ENCODE measurements at regions not wholly inside any gene's neighbourhood (a gene's known extent, or its start where the extent isn't known, plus 50 kb on each side); places are given as distances from the start of the nearest gene placed in this dataset.
A peak's percentile ranks its signal among the peaks of the same experiment; 100 is the strongest.

DNA sequence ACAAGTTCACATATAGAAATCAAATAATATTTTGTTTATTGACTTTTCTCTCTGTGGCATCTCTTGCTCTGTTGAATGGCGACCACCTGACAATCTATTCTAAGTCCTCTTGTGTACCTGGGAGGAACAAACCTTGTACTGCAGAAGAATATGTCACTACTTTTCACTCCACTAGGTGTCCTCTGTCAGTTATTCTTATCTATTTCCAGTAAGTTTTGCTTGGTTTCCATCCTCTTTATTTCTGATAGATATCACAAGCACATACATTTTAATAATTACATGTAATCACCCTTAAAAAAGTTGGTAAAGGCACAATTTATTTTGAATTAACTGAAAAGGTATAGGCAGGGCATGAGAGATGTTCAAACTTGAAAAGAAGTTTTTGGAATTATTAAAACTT, 238.4 kb downstream of the SNCA start:
- peak; percentile 39 for DNase-seq

DNA sequence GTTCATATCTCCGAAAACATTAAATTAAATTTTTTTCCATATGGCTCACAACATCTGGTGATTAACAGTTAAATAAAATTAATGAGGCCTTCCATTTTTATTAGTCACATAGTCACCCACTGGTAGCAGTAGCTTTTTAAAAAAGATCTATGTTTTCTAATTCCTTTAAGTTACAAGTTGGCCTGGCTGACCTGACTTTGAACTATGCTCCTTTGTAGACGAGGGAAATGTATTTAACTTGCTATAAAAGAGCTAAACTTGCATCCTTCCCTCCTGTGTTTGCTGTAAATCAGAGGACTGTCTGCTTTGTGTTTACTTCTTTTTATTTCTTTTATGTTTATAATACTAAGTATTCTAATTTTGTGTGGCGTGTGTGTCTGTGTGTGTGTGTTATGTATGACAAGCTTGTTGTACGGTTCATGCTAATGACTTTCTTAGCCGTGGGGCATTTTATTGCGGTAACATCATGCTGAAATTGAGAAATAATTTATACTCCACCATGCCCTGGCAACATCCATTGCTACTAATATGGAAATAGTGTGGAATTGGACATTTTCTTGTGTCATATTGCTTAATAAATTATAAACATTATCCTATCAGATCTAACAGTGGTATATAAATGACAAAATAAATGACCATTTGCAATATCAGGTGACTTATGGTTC, 241.7 kb downstream of the SNCA start:
- no peak for DNase-seq

DNA sequence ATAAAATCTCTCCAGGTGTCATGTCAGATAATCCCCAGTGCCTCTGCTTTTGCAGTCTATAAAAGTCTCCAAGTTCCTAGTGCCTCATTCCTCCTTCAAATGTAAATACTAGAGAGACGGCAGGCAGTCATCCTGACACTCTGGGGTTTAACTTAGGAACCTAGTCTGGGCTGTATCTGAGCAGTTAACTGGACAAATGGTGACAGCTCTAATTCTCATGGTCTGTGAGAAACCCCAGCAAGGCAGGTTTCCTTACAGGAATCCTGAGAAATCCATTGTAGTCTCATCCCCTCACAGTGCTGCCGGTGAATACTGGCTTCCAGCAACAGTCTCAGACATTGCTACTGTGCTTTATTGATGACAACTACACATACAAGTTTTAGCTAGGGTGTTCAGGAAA, 246.8 kb downstream of the SNCA start:
- DNase-seq, result no peak

DNA sequence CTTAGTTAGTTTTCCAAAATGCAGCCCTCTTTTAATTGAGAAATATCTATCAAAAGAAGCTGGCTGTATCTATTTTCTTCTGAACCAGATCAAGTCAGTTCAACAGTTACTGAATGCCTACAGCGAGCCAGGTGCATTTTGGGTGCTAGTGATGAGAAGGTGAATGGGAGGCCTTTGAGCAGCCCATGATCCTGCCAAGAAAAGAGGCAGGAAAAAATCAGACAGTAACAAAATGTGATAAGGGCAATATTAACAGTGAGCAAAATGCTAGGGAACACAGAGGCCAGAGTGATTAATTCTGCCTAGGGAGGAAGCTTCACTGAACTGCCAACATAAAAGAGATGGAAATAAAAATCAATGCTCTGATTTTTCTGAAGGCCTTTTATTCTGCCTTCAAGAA, 248.5 kb downstream of the SNCA start:
- no peak for DNase-seq

GRCh38 chr4:89587364-89587763, 249.6 kb downstream of the SNCA start:
- DNase-seq, result no peak

- DNase-seq, result peak; percentile 2
These were observed 250.1 kb downstream of the SNCA start for GRCh38 chr4:89586864-89587263.

DNA sequence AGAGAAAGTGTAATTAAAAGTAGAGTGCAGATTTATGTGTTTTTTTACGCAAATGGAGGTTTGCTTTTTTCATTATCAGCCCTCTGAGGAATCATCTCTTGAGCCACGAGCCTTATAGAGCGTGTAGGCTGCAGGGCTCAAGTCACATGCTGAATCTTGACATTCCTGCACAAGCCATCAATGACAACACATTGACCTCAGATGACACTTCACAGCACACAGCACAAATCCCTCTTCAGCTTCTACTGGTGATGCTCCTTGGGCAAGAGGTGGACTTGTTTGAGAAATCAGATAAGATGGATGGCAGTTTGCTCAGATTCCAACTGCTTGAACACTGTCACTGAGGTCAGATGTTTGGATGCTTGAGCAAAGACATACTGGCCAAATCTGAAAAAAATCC, 250.6 kb downstream of the SNCA start:
- DNase-seq, result no peak

DNA sequence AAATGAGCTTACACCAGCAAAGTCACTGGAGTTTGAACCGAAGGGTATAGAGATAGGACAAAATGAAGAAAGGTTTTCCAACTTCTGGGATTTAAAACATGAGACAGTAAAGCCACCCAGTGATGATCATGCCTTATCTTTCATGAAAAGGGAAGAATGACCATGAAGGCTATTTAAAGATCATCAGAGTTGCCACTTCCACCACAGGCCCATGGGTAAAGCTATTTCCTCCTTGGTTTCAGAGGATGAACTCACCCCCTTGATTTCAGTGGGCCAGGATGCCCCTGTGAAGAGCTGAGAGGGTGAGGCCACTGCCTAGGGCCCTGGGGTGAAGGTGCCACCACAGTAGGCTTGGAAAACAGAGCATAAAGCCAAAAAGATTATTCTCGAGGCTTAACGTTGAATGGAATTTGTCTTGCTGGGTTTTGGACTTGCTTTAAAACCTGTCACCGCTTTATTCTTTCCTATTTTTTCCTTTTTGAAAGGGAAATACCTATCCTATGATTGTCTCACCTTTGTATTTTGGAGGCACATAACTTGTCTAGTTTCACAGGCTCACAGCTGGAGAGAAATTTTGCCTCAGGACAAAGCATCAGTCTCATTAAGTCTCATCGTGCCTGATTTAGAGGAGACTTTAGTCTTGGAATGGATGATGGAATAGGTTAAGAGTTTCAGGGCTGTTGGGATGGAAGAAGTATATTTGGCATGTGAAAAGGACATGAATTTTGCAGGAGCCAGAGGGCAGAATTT, 254.0 kb downstream of the SNCA start:
- no peak for DNase-seq

DNA sequence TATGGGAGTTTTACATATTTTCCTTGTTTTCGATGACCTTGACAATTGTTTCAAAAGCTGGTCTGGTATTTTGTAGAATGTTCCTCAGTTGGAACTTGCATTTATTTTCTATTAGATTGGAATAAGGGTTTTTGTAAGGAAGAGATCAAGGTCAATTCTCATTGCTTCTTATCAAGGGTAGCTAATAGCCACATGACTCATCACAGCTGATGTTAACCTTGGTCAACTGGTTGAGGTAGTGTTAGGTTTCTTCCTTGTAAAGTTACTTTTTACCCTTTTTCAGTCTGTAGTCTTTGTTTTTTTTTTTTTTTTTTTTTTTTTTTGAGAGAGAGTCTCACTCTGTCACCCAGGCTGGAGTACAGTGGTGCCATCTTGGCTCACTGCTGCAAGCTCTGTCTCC, 257.2 kb downstream of the SNCA start:
- DNase-seq, result no peak

- DNase-seq, result no peak
These were observed 260.7 kb downstream of the SNCA start for GRCh38 chr4:89576246-89576645.

- DNase-seq, result no peak
These were observed 261.1 kb downstream of the SNCA start for GRCh38 chr4:89575840-89576239.

GRCh38 chr4:89574176-89574575, 262.8 kb downstream of the SNCA start:
- DNase-seq, result no peak

- no peak for DNase-seq
These were observed 263.3 kb downstream of the SNCA start for GRCh38 chr4:89573656-89574055.

DNA sequence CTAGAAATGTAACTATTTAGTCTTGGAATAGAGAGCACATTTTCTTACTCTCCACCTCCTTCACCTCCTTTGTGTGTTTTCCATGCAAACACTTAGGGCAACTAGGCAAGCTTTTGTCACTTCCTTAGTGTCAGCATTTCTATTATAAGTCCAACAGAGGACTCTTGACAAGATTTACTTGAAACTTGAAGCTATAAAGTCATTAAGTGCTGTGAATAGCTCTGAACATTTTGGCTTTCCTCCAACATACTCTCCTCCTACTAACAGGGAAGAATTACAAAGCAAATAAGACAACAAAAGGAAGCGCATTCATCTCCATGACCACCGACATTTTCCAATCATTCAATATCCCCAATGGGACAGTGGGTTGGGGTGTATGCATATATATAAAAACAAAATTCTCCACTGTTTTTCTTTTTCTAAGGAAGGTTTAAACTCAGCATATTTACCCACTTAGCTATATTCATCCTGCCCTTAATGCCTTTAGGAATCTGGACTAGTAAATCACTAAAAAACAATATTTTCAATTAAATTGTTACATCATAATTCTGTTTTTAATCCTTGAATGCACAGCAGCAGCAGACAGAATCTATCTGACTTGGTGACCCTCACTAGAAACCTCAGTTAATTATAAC, 264.6 kb downstream of the SNCA start:
- DNase-seq, result peak; percentile 5

- no peak for DNase-seq
These were observed 263.3 kb upstream of the GPRIN3 start for GRCh38 chr4:89570931-89571330.

GRCh38 chr4:89567936-89568335, 260.3 kb upstream of the GPRIN3 start:
- no peak for DNase-seq

GRCh38 chr4:89563431-89563830, 255.8 kb upstream of the GPRIN3 start:
- DNase-seq, result peak; percentile 17

DNA sequence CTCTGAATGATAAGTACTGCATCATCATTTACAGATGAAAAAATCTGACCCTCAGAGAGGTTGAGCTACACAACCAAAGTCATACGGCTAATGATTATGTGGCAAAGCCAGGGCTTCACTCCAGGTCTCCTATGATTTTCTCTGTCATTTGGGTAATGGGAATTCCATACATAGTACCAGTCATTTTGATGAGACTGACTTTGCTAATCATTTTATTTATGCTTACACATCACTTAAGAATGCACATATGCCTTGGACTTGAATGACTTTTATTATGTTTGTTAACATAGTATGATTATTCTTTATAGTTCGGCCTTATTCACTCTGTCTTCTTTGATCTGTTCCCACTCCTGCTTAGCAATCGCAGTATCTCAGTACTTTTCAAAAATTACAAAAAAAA, 255.1 kb upstream of the GPRIN3 start:
- DNase-seq, result no peak

DNA sequence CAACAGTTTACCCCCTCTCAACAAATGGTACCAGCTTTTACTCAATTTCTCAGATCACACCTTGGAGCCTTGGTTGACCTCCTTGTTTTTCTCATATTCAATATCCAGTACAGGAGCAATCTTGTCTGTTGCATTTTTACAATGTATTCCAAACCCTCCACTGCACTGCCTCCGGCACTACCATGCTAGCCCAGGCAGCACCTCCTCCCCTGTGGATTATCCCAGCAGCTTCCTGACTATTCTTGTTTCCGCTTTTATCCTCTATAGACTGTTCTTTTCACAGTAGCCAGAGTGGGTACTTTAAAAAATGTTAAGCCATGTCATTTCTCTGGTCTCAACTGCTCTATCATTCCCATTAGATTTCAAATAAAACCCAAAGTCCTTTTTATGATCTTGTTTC, 253.4 kb upstream of the GPRIN3 start:
- DNase-seq, result no peak

DNA sequence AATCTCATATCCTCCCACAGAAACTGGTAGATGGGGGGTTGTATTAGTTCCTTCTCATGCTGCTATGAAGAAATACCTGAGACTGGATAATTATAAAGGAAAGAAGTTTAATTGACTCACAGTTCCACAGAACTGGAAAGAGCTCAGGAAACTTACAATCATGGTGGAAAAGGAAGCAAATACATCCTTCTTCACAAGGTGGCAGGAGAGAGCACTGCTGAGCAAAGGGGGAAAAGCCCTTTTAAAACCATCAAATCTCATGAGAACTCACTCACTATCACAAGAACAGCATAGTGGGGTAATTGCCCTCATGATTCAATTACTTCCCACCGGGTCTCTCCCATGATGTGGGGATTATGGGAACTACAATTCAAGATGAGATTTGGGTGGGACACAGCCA, 250.5 kb upstream of the GPRIN3 start:
- no peak for DNase-seq

- no peak for DNase-seq
These were observed 249.2 kb upstream of the GPRIN3 start for GRCh38 chr4:89556601-89557305.

DNA sequence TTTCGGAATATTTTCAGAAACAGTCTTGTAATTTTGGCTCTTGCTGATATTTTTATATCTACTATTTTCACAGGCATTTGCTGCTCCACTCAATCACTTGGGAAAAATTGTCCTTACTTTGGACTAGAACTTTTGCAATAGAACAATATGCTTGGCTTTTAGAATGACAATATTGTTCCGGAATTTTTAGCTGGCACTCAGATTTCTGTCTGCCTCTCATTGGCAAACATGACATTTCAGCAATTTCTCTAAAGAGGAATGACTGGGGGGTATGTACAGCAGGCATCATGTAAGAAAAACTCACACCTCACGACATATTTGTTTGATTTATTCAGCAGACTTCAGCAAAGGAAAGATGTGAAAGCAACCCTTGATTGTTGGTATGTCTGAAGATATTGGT, 243.6 kb upstream of the GPRIN3 start:
- DNase-seq, result no peak

GRCh38 chr4:89549907-89550306, 242.3 kb upstream of the GPRIN3 start:
- no peak for DNase-seq

DNA sequence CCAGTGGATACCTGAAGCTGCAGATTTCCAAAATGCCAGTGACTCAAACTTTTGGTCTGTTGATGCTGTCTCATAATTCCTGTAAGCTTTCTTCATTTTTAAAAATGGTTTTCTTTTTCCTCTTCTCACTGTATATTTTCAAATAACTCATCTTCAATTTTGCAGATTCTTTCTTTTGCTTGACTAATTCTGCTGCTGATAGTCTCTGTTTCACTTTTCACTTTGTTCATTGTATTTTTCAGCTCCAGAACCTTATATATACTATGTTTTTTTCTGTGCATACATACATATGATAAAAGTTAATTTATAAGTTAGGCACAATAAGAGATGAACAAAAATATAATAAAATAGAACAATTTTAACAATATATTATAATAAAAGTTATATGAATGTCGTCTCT, 237.7 kb upstream of the GPRIN3 start:
- no peak for DNase-seq
